K562 (cell line): ENCODE measurements at regions not wholly inside any gene's neighbourhood (a gene's known extent, or its start where the extent isn't known, plus 50 kb on each side); places are given as distances from the start of the nearest gene placed in this dataset.

ENCODE experiments used
- AFF4 ChIP-seq: sonication (generic); formaldehyde crosslinking; IDR thresholded peaks from 2 replicates; pipeline ENCODE4 v1.8.0; 2023; ENCODE audit warnings: mild to moderate bottlenecking, missing genetic modification reagents
- ARID3B ChIP-seq: fragments of 250-450 bp; sonication (Bioruptor Pico); IDR thresholded peaks from 2 replicates; pipeline ENCODE4 v1.4.0; 2020; ENCODE audit warnings: borderline replicate concordance
- EWSR1 ChIP-seq: fragments of 450-650 bp; IDR thresholded peaks from 2 replicates; pipeline ENCODE4 v1.6.1; 2018; ENCODE audit warnings: borderline replicate concordance, mild to moderate bottlenecking, low read depth, moderate library complexity; ENCODE audit not compliant: partially characterized antibody
- FIP1L1 ChIP-seq: fragments of 200-400 bp; formaldehyde crosslinking; IDR thresholded peaks from 2 replicates; pipeline ENCODE4 v1.6.1; 2018; ENCODE audit warnings: mild to moderate bottlenecking, low read depth, low read length; ENCODE audit not compliant: poor library complexity, severe bottlenecking
- HMGN3 ChIP-seq: IDR thresholded peaks from 2 replicates; pipeline ENCODE4 v1.6.1; 2011; ENCODE audit warnings: borderline replicate concordance, low read depth, mild to moderate bottlenecking, mixed read lengths, low read length; ENCODE audit not compliant: insufficient read length; ENCODE audit errors: extremely low read depth
- RFX5 ChIP-seq: IDR thresholded peaks from 2 replicates; pipeline ENCODE4 v1.6.1; 2011; ENCODE audit warnings: low read depth, mild to moderate bottlenecking, improper control_type of control experiment, low read length
- SAFB2 ChIP-seq: fragments of 200-400 bp; formaldehyde crosslinking; IDR thresholded peaks from 2 replicates; pipeline ENCODE4 v1.6.1; 2018; ENCODE audit warnings: borderline replicate concordance, low read length, low read depth, moderate library complexity; ENCODE audit not compliant: severe bottlenecking
- ZNF277 ChIP-seq: fragments of 250-450 bp; sonication (Bioruptor Pico); IDR thresholded peaks from 2 replicates; pipeline ENCODE4 v1.8.0; 2022; ENCODE audit warnings: inconsistent platforms, mild to moderate bottlenecking, moderate library complexity, borderline replicate concordance
- ZNF354B ChIP-seq: fragments of 250-450 bp; sonication (Bioruptor Pico); IDR thresholded peaks from 2 replicates; pipeline ENCODE4 v1.4.0; 2020
- ZNF695 ChIP-seq: fragments of 450-650 bp; formaldehyde crosslinking; IDR thresholded peaks from 2 replicates; pipeline ENCODE4 v1.4.0; 2020; ENCODE audit warnings: mild to moderate bottlenecking, moderate library complexity
- ZNF785 ChIP-seq: fragments of 250-450 bp; sonication (Bioruptor Pico); IDR thresholded peaks from 2 replicates; pipeline ENCODE4 v1.4.0; 2020; ENCODE audit warnings: mild to moderate bottlenecking

GRCh38 chr13:112213467-112214255 is 146.7 kb downstream of the SOX1 start (continued):
- TF ChIP-seq ARID3B (CRISPR knock-in tag) (no peak), ZNF277 (CRISPR knock-in tag) (no peak), AFF4 (CRISPR knock-in tag) (no peak), ZNF785 (CRISPR knock-in tag) (no peak), SAFB2 (no peak), HMGN3 (no peak), EWSR1 (no peak), RFX5 (no peak), ZNF695 (CRISPR knock-in tag) (no peak), FIP1L1 (no peak), ZNF354B (CRISPR knock-in tag) (no peak)
